HCT116 (cell line): ENCODE measurements at regions not wholly inside any gene's neighbourhood (a gene's known extent, or its start where the extent isn't known, plus 50 kb on each side); places are given as distances from the start of the nearest gene placed in this dataset.

Experiments used
- ATAC-seq: fragments of 200-7000 bp; cut with Tn5 transposase; 2 replicates; pipeline ENCODE4 v1.9.1; 2020; ENCODE audit warnings: mild to moderate bottlenecking, moderate library complexity
- BruUV-seq: library from RNA; stranded (reverse); fragments of 400-500 nt; replicated peaks from 2 replicates; lab custom pipeline; 2021; lab: Mats Ljungman, UMichigan
- CTCF ChIA-PET: fragments of 300-600 bp; sonication (Branson Sonifier 250); formaldehyde crosslinking; loops from one replicate; lab custom pipeline; 2021; ENCODE audit warnings: antibody characterized with exemption; lab: Charles Lee
- POLR2A ChIA-PET: fragments of 300-600, 350-600 bp; sonication (Branson Sonifier 250); formaldehyde crosslinking; loops from one replicate; lab custom pipeline; 2021; ENCODE audit warnings: antibody characterized with exemption; lab: Charles Lee
- RAD21 ChIA-PET, 2 experiments: fragments of 300-600 bp; sonication (Branson Sonifier 250); formaldehyde crosslinking; loops; one replicate each; lab custom pipeline; 2023; ENCODE audit warnings: low total read pairs in 2 of 2; ENCODE audit not compliant: uncharacterized antibody in 2 of 2, unreplicated experiment in 2 of 2, low non-redundant PET in 1 of 2; lab: Charles Lee
- DNase-seq: peaks from one replicate; pipeline ENCODE4 v3.0.0-alpha.2; 2010; ENCODE audit warnings: low read depth, low spot score
- H2AFZ ChIP-seq: fragments of 200-600 bp; shearing (Covaris generic), sonication (generic); 2 replicates; pipeline ENCODE4 v1.6.1; 2017; ENCODE audit warnings: low read depth, mixed run types, mixed read lengths, antibody characterized with exemption, low read length; ENCODE audit not compliant: poor library complexity, severe bottlenecking
- H3K27ac ChIP-seq: 2 replicates; pipeline ENCODE4 v1.5.1; 2012; ENCODE audit warnings: low read depth, low read length
- H3K27me3 ChIP-seq: fragments of 200-600 bp; sonication (generic); 2 replicates; pipeline ENCODE4 v1.6.1; 2016; ENCODE audit warnings: mixed run types, low read length, mixed read lengths; ENCODE audit not compliant: insufficient read depth
- H3K36me3 ChIP-seq, 2 experiments: fragments of 200-500 bp in 1 of 2; fragments of 200-600 bp in 1 of 2; sonication (Bioruptor generic) in 1 of 2; sonication (generic) in 1 of 2; 2 replicates each; pipeline versions ENCODE4 v1.5.1 to v1.6.1; 2014 to 2016; ENCODE audit warnings: low read length in 2 of 2, inconsistent platforms in 1 of 2, mixed read lengths in 1 of 2, mixed run types in 1 of 2; ENCODE audit not compliant: insufficient read depth in 2 of 2, control insufficient read depth in 1 of 2
- H3K4me1 ChIP-seq, 2 experiments: fragments of 200-600 bp in 1 of 2; sonication (generic) in 1 of 2; 2 replicates each; pipeline versions ENCODE4 v1.5.1 to v1.6.1; 2012 to 2017; ENCODE audit warnings: low read length in 2 of 2, inconsistent platforms in 1 of 2, mild to moderate bottlenecking in 1 of 2, mixed read lengths in 1 of 2, mixed run types in 1 of 2, moderate library complexity in 1 of 2; ENCODE audit not compliant: insufficient read depth in 2 of 2, control insufficient read depth in 1 of 2
- H3K4me2 ChIP-seq: fragments of 200-600 bp; sonication (generic); 2 replicates; pipeline ENCODE4 v1.6.1; 2017; ENCODE audit warnings: mixed run types, low read length, mixed read lengths
- H3K4me3 ChIP-seq, 2 experiments: fragments of 200-600 bp in 1 of 2; sonication (generic) in 1 of 2; replicated peaks in 1 of 2; 2 replicates each; pipeline ENCODE4 v1.5.1; 2011 to 2016; ENCODE audit warnings: low read length in 2 of 2, control low read depth in 1 of 2, low read depth in 1 of 2, mild to moderate bottlenecking in 1 of 2, mixed read lengths in 1 of 2, mixed run types in 1 of 2
- H3K79me2 ChIP-seq: fragments of 200-600 bp; sonication (generic); 2 replicates; pipeline ENCODE4 v1.6.1; 2017; ENCODE audit warnings: mild to moderate bottlenecking, mixed run types, low read length, moderate library complexity, mixed read lengths; ENCODE audit not compliant: insufficient read depth
- H3K9ac ChIP-seq: fragments of 200-600 bp; sonication (generic); 2 replicates; pipeline ENCODE4 v1.6.1; 2016; ENCODE audit warnings: low read length, mixed read lengths
- H3K9me2 ChIP-seq: fragments of 200-600 bp; sonication (generic), shearing (Covaris generic); 2 replicates; pipeline ENCODE4 v1.6.1; 2017; ENCODE audit warnings: mixed run types, mild to moderate bottlenecking, moderate library complexity; ENCODE audit not compliant: insufficient read depth
- H3K9me3 ChIP-seq, 2 experiments: fragments of 200-500 bp in 1 of 2; fragments of 200-600 bp in 1 of 2; sonication (Bioruptor generic) in 1 of 2; sonication (generic) in 1 of 2; 2 replicates each; pipeline ENCODE4 v1.6.1; 2014 to 2017; ENCODE audit warnings: low read length in 2 of 2, mixed read lengths in 2 of 2, inconsistent platforms in 1 of 2, low read depth in 1 of 2, mild to moderate bottlenecking in 1 of 2, mixed run types in 1 of 2, moderate library complexity in 1 of 2; ENCODE audit not compliant: control insufficient read depth in 1 of 2, insufficient read depth in 1 of 2
- H4K20me1 ChIP-seq: fragments of 200-600 bp; sonication (generic), shearing (Covaris generic); 2 replicates; pipeline ENCODE4 v1.6.1; 2017; ENCODE audit warnings: mixed run types, mild to moderate bottlenecking, moderate library complexity; ENCODE audit not compliant: insufficient read depth
- JUND ChIP-seq: IDR thresholded peaks from 2 replicates; pipeline ENCODE4 v1.6.1; 2012
- POLR2AphosphoS5 ChIP-seq: IDR thresholded peaks from 2 replicates; pipeline ENCODE4 v1.6.1; 2011; ENCODE audit warnings: mild to moderate bottlenecking, low read depth, low read length, moderate library complexity
- REST ChIP-seq: IDR thresholded peaks from 2 replicates; pipeline ENCODE4 v1.6.1; 2012; ENCODE audit warnings: low read depth
- ZNF274 ChIP-seq: fragments of 200-500 bp; sonication (Bioruptor generic); IDR thresholded peaks from 2 replicates; pipeline ENCODE4 v1.6.1; 2014; ENCODE audit warnings: mild to moderate bottlenecking, low read depth, low read length, inconsistent platforms
- intact Hi-C: fragments of 100-400 bp; cut with micrococcal nuclease; formaldehyde crosslinking; loops from 2 replicates; pipeline ENCODE4 v1.10.0; 2022
- TF ChIP-seq, protein P1 (sequence below), 3 experiments: fragments of 200-600 bp in 1 of 3; sonication (generic) in 1 of 3; IDR thresholded peaks in 2 of 3; conservative IDR thresholded peaks in 1 of 3; 2 replicates each; pipeline ENCODE4 v1.5.1; 2012 to 2017; ENCODE audit warnings: low read depth in 2 of 3, low read length in 2 of 3, antibody characterized with exemption in 1 of 3, borderline replicate concordance in 1 of 3, control low read depth in 1 of 3, mild to moderate bottlenecking in 1 of 3, mixed read lengths in 1 of 3, mixed run types in 1 of 3, moderate library complexity in 1 of 3; ENCODE audit not compliant: insufficient read depth in 1 of 3

GRCh38 chr4:60745800-60746571 lies 454.1 kb upstream of the ADGRL3 start:
- Histone ChIP-seq H3K4me1 (no peaks in the 10 kb centered on the region), H3K27me3 (no peaks in the 10 kb centered on the region), H3K4me2 (no peak overlapping the region), H3K9me2 (no peaks in the 10 kb centered on the region), H3K79me2 (no peaks in the 10 kb centered on the region), H3K4me3 (no peak overlapping the region), H3K9me3 (peaks cover 0 to 25% of the 10 kb centered on the region in 2 experiments; a peak in 2 of 4 replicates), H3K36me3 (no peaks in the 10 kb centered on the region), H3K27ac (no peak overlapping the region), H4K20me1 (no peaks in the 10 kb centered on the region), H2AFZ (no peak overlapping the region), H3K9ac (no peak overlapping the region)
- no peak for ATAC-seq
- DNase-seq = no peak
- CTCF ChIA-PET = no interaction called here
- POLR2A ChIA-PET = no interaction called here
- TF ChIP-seq, protein P1, sequence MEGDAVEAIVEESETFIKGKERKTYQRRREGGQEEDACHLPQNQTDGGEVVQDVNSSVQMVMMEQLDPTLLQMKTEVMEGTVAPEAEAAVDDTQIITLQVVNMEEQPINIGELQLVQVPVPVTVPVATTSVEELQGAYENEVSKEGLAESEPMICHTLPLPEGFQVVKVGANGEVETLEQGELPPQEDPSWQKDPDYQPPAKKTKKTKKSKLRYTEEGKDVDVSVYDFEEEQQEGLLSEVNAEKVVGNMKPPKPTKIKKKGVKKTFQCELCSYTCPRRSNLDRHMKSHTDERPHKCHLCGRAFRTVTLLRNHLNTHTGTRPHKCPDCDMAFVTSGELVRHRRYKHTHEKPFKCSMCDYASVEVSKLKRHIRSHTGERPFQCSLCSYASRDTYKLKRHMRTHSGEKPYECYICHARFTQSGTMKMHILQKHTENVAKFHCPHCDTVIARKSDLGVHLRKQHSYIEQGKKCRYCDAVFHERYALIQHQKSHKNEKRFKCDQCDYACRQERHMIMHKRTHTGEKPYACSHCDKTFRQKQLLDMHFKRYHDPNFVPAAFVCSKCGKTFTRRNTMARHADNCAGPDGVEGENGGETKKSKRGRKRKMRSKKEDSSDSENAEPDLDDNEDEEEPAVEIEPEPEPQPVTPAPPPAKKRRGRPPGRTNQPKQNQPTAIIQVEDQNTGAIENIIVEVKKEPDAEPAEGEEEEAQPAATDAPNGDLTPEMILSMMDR (IDR thresholded peaks at IDR 0.05 in 2 of 3, conservative IDR thresholded peaks at IDR 0.05 in 1 of 3; ENCODE audit: borderline replicate concordance in 1 of 3, insufficient read depth in 1 of 3, low read depth in 2 of 3, low read length in 2 of 3) = no peak
- TF ChIP-seq ZNF274 = no peak
- TF ChIP-seq JUND = no peak
- no peak for TF ChIP-seq REST
- TF ChIP-seq POLR2AphosphoS5 = no peak
- BruUV-seq = no TSS peak
- intact Hi-C loops = no loop called here
- RAD21 ChIA-PET = no interaction called here
